Calu3 (cell line): ENCODE measurements at regions not wholly inside any gene's neighbourhood (a gene's known extent, or its start where the extent isn't known, plus 50 kb on each side); places are given as distances from the start of the nearest gene placed in this dataset.

ENCODE experiments used
- BruUV-seq: library from RNA; stranded (reverse); fragments of 400-500 nt; replicated peaks from 2 replicates; lab custom pipeline; 2021; lab: Mats Ljungman, UMichigan
- CTCF ChIA-PET: fragments of 300-600 bp; sonication (Branson Sonifier 250); formaldehyde crosslinking; loops from one replicate; lab custom pipeline; 2022; ENCODE audit warnings: antibody characterized with exemption; lab: Charles Lee
- DNase-seq: peaks from one replicate; pipeline ENCODE4 v3.0.0; 2022
- H3K27ac Mint-ChIP-seq: one replicate; pipeline ENCODE4 v1.8.0; 2022; ENCODE audit warnings: mixed read lengths; ENCODE audit not compliant: unreplicated experiment
- H3K27me3 Mint-ChIP-seq: one replicate; pipeline ENCODE4 v1.8.0; 2022; ENCODE audit warnings: mixed read lengths; ENCODE audit not compliant: unreplicated experiment
- H3K36me3 Mint-ChIP-seq: one replicate; pipeline ENCODE4 v1.8.0; 2022; ENCODE audit warnings: mild to moderate bottlenecking, moderate library complexity, mixed read lengths; ENCODE audit not compliant: insufficient read depth, unreplicated experiment
- H3K4me1 Mint-ChIP-seq: one replicate; pipeline ENCODE4 v1.8.0; 2022; ENCODE audit warnings: mild to moderate bottlenecking, low read depth, mixed read lengths; ENCODE audit not compliant: unreplicated experiment
- H3K4me3 Mint-ChIP-seq: one replicate; pipeline ENCODE4 v1.8.0; 2022; ENCODE audit warnings: mild to moderate bottlenecking, low read depth, moderate library complexity, mixed read lengths; ENCODE audit not compliant: unreplicated experiment
- H3K9me3 Mint-ChIP-seq: one replicate; pipeline ENCODE4 v1.8.0; 2022; ENCODE audit warnings: low read depth, mixed read lengths; ENCODE audit not compliant: unreplicated experiment
- CTCF ChIP-seq: fragments of 200-600 bp; IDR thresholded peaks from one replicate; pipeline ENCODE4 v1.8.0; 2022; ENCODE audit warnings: antibody characterized with exemption; ENCODE audit not compliant: unreplicated experiment
- intact Hi-C: fragments of 100-400 bp; cut with micrococcal nuclease; formaldehyde crosslinking; loops from one replicate; pipeline ENCODE4 v1.10.0; 2022; ENCODE audit not compliant: unreplicated experiment

- intact Hi-C loops = loop anchor here (10.0 kb wide), 1 partner anchor 184 kb away; no protein-coding TSS in a partner anchor
- no TSS peak for BruUV-seq
- Mint-ChIP-seq H3K4me3 (no peak overlapping the region), H3K27ac (no peak overlapping the region), H3K27me3 (no peaks in the 10 kb centered on the region), H3K4me1 (peaks cover 19% of the 10 kb centered on the region), H3K9me3 (peaks cover 5% of the 10 kb centered on the region), H3K36me3 (no peaks in the 10 kb centered on the region)
- CTCF ChIA-PET = interaction anchor here (0.5 to 1.3 kb wide), 2 partner anchors 36 to 95 kb away, joined by 3 to 4 read pairs; no protein-coding TSS in a partner anchor
- TF ChIP-seq CTCF = no peak
- no peak for DNase-seq
Measured at GRCh38 chr4:123659262-123659661, 262.7 kb downstream of the SPRY1 start.

GRCh38 chr4:123659730-123660129, 263.1 kb downstream of the SPRY1 start:
- Mint-ChIP-seq H3K4me3 (no peak overlapping the region), H3K27me3 (no peaks in the 10 kb centered on the region), H3K9me3 (peaks cover 5% of the 10 kb centered on the region), H3K36me3 (no peaks in the 10 kb centered on the region), H3K4me1 (peaks cover 19% of the 10 kb centered on the region), H3K27ac (peak overlapping the region; percentile 6)
- CTCF ChIA-PET = interaction anchor here (1.3 kb wide), 1 partner anchor 95 kb away, joined by 3 read pairs; no protein-coding TSS in a partner anchor
- DNase-seq = peak; percentile 8
- no peak for TF ChIP-seq CTCF
- no TSS peak for BruUV-seq
- intact Hi-C loops = loop anchor here (2.0 to 10.0 kb wide), 7 partner anchors 95 to 665 kb away; no protein-coding TSS in a partner anchor

GRCh38 chr4:123661080-123661737, 264.6 kb downstream of the SPRY1 start:
- Mint-ChIP-seq H3K27ac (no peak overlapping the region), H3K9me3 (peaks cover 5% of the 10 kb centered on the region), H3K4me1 (peaks cover 19% of the 10 kb centered on the region), H3K36me3 (no peaks in the 10 kb centered on the region), H3K4me3 (no peak overlapping the region), H3K27me3 (no peaks in the 10 kb centered on the region)
- intact Hi-C loops = loop anchor here (1.0 to 10.0 kb wide), 8 partner anchors 96 to 664 kb away; no protein-coding TSS in a partner anchor
- peak; percentile 28 for TF ChIP-seq CTCF
- BruUV-seq = no TSS peak
- CTCF ChIA-PET = interaction anchor here (0.6 kb wide), 1 partner anchor 97 kb away, joined by 3 read pairs; no protein-coding TSS in a partner anchor
- DNase-seq = no peak

- H3K36me3 Mint-ChIP-seq = no peaks in the 10 kb centered on the region
- peaks cover 5% of the 10 kb centered on the region for H3K9me3 Mint-ChIP-seq
- H3K27ac Mint-ChIP-seq = no peak overlapping the region
- peaks cover 19% of the 10 kb centered on the region for H3K4me1 Mint-ChIP-seq
- H3K4me3 Mint-ChIP-seq = no peak overlapping the region
- BruUV-seq = no TSS peak
- no peak for DNase-seq
- intact Hi-C loops = loop anchor here (5.0 to 10.0 kb wide), 2 partner anchors 599 to 662 kb away; no protein-coding TSS in a partner anchor
- no peak for TF ChIP-seq CTCF
- H3K27me3 Mint-ChIP-seq = no peaks in the 10 kb centered on the region
- CTCF ChIA-PET = no interaction called here
Measured at GRCh38 chr4:123662827-123663226, 266.2 kb downstream of the SPRY1 start.
